ENCODE measurements at regions not wholly inside any gene's neighbourhood (a gene's known extent, or its start where the extent isn't known, plus 50 kb on each side); places are given as distances from the start of the nearest gene placed in this dataset.

DNA sequence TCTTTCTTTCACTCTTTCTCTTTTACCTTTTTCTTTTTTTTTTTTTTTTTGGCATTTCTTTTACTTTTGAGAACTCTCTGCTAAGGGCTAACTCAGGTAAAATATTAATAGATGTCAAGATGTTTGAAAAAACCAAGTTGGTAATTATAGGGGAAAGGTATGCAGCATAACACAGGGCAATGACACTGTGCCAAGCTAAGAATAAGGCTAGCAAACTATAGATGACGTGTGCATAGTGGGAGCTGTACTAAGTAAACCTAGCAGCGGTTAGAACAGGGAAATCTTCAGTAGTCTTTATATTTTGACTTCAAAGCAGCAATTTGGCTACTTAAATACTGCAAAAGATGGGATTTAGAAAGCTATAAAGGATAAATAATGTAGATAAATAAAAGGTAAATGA, 415.4 kb upstream of the RGPD4 start:
- no peak for TF ChIP-seq TAF1 (IDR thresholded peaks at IDR 0.05; ENCODE audit: borderline replicate concordance, insufficient read depth, low read length)
- TF ChIP-seq POLR2AphosphoS5 (IDR thresholded peaks at IDR 0.05; ENCODE audit: low read depth, low read length) = no peak
- TF ChIP-seq, protein P1, sequence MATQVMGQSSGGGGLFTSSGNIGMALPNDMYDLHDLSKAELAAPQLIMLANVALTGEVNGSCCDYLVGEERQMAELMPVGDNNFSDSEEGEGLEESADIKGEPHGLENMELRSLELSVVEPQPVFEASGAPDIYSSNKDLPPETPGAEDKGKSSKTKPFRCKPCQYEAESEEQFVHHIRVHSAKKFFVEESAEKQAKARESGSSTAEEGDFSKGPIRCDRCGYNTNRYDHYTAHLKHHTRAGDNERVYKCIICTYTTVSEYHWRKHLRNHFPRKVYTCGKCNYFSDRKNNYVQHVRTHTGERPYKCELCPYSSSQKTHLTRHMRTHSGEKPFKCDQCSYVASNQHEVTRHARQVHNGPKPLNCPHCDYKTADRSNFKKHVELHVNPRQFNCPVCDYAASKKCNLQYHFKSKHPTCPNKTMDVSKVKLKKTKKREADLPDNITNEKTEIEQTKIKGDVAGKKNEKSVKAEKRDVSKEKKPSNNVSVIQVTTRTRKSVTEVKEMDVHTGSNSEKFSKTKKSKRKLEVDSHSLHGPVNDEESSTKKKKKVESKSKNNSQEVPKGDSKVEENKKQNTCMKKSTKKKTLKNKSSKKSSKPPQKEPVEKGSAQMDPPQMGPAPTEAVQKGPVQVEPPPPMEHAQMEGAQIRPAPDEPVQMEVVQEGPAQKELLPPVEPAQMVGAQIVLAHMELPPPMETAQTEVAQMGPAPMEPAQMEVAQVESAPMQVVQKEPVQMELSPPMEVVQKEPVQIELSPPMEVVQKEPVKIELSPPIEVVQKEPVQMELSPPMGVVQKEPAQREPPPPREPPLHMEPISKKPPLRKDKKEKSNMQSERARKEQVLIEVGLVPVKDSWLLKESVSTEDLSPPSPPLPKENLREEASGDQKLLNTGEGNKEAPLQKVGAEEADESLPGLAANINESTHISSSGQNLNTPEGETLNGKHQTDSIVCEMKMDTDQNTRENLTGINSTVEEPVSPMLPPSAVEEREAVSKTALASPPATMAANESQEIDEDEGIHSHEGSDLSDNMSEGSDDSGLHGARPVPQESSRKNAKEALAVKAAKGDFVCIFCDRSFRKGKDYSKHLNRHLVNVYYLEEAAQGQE (IDR thresholded peaks at IDR 0.05; ENCODE audit: insufficient read depth in 1 of 2, low read depth in 2 of 2, low read length in 2 of 2) = no peak
- no peak for TF ChIP-seq SIN3A (IDR thresholded peaks at IDR 0.05; ENCODE audit: borderline replicate concordance, insufficient read depth, low read length)
